A673 (cell line): ENCODE measurements at regions not wholly inside any gene's neighbourhood (a gene's known extent, or its start where the extent isn't known, plus 50 kb on each side); places are given as distances from the start of the nearest gene placed in this dataset.

Experiments
- EZH2 ChIP-seq: fragments of 200-600 bp; sonication (generic); IDR thresholded peaks from 2 replicates; pipeline ENCODE4 v1.6.1; 2017; ENCODE audit warnings: borderline replicate concordance, low read depth, mild to moderate bottlenecking, mixed read lengths, antibody characterized with exemption, low read length; ENCODE audit not compliant: poor library complexity, severe bottlenecking
- TF ChIP-seq, protein P1 (sequence below): fragments of 300-800, 200-600 bp; sonication (generic); conservative IDR thresholded peaks from 2 replicates; pipeline ENCODE4 v1.5.1; 2017; ENCODE audit warnings: low read depth, mild to moderate bottlenecking, antibody characterized with exemption, low read length, moderate library complexity, mixed read lengths

- TF ChIP-seq, protein P1, sequence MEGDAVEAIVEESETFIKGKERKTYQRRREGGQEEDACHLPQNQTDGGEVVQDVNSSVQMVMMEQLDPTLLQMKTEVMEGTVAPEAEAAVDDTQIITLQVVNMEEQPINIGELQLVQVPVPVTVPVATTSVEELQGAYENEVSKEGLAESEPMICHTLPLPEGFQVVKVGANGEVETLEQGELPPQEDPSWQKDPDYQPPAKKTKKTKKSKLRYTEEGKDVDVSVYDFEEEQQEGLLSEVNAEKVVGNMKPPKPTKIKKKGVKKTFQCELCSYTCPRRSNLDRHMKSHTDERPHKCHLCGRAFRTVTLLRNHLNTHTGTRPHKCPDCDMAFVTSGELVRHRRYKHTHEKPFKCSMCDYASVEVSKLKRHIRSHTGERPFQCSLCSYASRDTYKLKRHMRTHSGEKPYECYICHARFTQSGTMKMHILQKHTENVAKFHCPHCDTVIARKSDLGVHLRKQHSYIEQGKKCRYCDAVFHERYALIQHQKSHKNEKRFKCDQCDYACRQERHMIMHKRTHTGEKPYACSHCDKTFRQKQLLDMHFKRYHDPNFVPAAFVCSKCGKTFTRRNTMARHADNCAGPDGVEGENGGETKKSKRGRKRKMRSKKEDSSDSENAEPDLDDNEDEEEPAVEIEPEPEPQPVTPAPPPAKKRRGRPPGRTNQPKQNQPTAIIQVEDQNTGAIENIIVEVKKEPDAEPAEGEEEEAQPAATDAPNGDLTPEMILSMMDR = no peak
- no peak for TF ChIP-seq EZH2
Measured at GRCh38 chr6:49051281-49051680, 411.8 kb downstream of the MMUT start.
